ENCODE measurements at regions not wholly inside any gene's neighbourhood (a gene's known extent, or its start where the extent isn't known, plus 50 kb on each side); places are given as distances from the start of the nearest gene placed in this dataset.

DNA sequence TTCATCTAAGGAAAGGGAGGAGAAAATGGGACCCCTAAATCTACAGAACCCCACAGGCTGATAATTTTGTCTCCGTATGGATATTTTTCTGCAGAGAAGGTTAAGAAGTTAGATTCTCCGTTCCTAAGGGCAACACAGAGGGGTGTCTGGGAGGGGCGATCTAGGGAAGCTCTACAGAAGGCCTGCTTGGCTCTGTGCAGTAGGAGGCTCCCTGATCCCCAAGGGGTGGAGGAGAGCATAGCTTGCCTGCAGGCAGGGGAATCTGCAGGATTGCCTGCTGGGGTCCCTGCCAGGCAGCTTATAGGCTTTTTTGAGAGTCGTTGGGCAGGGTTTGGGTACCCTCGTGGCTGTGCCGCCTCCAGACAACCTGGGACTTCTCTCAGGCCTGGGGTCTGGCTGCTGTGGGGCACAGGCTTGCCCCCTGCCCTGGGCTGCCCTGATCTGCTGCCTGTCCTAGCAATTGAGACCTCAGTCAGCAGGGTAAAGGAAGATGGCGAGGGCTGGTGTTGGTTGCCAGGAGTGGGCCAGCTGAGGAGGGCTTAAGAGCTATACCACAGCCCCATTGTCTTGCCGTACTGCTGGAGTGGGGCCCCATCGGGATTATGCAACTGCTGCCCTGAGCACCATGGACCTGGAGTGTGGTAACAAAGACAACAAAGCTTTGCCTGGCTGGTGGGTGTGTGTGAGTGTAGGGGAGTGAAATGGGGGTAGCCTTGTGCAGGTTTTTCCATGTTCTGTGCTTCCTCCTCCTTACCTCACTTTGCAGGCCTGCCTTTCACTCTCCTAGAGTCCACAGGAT is 74.1 kb downstream of the EFNB1 start:
- no peak for TF ChIP-seq CTCF (conservative IDR thresholded peaks at IDR 0.05; ENCODE audit: low read depth, low read length)
- H3K4me3 ChIP-seq (ENCODE audit: low read depth, low read length) = no peak overlapping the region
- no peak for DNase-seq (ENCODE audit: low read depth)

DNA sequence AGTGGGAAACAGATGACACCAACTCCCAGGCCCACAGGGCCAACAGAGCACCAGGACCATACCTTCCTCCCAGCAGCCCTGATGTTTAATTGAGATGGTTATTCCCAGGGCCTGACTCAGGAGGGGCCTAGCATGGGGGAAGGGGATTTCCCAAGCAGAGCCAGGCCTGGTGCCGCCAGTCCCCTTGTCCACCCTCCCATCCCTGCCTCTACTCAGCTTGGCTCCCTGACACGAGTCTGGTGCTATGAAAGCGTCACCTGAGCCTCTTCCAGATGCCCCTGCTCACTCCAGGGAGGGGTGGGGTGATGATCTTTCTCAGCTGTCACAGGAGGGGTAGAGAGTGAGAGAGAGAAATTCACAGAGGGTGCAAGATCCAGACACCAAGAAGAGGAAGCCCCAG is 72.7 kb downstream of the EFNB1 start:
- no peak for TF ChIP-seq CTCF (conservative IDR thresholded peaks at IDR 0.05; ENCODE audit: low read depth, low read length)
- DNase-seq (ENCODE audit: low read depth) = no peak
- H3K4me3 ChIP-seq (ENCODE audit: low read depth, low read length) = no peak overlapping the region

DNA sequence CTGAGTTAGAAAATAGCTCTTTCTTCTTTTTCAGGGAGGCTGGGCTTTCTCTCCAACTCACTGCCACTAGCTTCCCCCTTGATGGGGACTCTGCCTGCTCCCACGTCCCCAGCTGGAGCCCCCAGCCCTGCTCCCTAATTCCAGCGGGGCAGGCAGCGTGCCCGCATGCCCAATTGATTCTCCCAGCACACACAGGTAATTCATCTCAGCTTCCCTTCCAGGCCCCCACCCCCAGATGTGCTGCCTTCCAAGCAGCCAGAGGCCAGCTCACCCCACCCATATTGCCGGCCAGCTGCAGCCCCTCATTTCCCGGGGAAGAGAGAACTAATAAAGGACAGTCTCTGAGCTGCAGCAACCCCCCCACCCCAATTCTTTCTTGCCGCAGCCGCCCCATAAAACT is 69.8 kb downstream of the EFNB1 start:
- no peak for DNase-seq (ENCODE audit: low read depth)
- no peak for TF ChIP-seq CTCF (conservative IDR thresholded peaks at IDR 0.05; ENCODE audit: low read depth, low read length)
- no peak overlapping the region for H3K4me3 ChIP-seq (ENCODE audit: low read depth, low read length)

DNA sequence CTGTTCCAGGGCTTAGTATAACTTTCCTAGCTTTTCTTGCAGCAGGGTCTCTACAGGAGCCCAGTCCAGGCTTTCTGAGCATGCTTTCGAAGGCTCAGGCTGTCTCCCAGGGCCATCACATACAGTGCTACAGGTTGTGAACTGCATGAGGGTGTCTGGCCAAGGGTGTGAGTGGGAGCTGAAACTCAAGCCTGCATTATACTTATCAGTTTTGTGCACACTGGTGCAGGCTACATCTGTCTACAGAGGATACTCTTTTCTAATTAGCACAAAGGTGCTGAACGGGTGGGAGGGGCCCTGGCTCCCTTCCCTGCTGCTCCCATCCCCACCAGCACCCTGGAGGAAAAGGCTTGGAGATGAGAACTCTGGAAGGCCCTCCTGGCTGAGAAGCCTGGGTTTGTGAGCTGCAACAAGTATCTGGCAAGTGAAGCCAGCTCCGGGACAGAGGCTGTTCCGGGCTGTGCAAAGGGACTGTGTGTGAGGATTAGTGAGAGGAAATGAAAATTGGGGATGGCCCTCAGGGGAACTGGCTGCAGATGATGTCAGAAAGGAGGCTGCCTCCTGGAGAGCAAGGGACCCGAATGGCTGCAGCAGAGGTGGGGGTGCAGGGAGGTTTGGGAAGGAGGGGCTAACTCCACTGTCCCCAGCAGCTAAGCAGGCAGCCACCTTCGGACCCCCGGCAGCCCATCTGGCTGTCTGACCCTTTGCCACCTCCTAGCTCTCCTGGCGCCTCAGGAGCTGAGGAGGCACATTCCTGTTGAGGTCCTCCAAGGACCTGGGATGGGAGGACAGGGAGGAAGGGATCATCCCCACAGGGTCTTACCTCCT is 68.5 kb downstream of the EFNB1 start:
- TF ChIP-seq CTCF (conservative IDR thresholded peaks at IDR 0.05; ENCODE audit: low read depth, low read length) = no peak
- H3K4me3 ChIP-seq (ENCODE audit: low read depth, low read length) = no peak overlapping the region
- DNase-seq (ENCODE audit: low read depth) = no peak

DNA sequence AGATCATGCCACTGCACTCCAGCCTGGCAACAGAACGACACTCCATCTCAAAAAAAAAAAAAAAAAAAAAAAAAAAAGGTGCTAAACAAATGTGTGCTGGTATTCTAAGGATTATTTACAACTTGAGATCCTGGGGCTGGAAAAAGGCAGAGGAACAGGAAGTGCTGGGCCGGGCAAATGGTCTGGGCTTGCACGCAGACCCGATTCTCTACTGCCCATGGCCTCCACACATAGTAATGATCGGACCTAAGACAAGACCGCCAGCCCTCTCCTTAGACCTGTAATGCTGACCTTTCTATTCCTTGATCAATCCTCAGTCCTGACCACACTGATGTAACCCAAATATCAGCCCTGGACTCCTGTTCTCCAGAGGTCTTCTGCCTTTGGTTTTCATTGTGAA is 67.8 kb downstream of the EFNB1 start:
- TF ChIP-seq CTCF (conservative IDR thresholded peaks at IDR 0.05; ENCODE audit: low read depth, low read length) = no peak
- H3K4me3 ChIP-seq (ENCODE audit: low read depth, low read length) = no peak overlapping the region
- DNase-seq (ENCODE audit: low read depth) = no peak

DNA sequence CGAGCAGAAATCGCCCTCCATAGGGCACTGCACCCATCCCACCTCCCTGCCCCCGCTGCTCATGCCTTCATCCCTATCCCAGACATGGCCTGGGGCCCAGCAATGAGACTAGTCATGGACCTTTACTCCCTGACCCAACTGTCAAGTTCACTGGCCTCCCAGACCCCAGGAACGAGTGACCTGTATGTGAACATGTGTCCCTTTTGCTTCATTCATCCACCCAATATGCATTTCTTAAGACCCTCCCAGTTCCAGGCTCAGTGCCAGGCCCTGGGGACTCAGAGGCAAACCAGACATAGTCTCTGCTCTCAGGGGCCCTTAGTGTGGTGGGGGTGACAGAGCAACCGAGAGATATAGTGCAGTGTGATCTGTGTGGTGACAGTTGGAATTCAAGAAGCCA is 67.0 kb downstream of the EFNB1 start:
- no peak for TF ChIP-seq CTCF (conservative IDR thresholded peaks at IDR 0.05; ENCODE audit: low read depth, low read length)
- H3K4me3 ChIP-seq (ENCODE audit: low read depth, low read length) = no peak overlapping the region
- no peak for DNase-seq (ENCODE audit: low read depth)
